GM18517 (cell line): ENCODE measurements at regions not wholly inside any gene's neighbourhood (a gene's known extent, or its start where the extent isn't known, plus 50 kb on each side); places are given as distances from the start of the nearest gene placed in this dataset.
"Not testable (repeated sequence)": the region's sequence is repeated elsewhere in the genome, so short reads cannot be mapped to it uniquely, and the experiment has no call there.

Experiments used
- ATAC-seq: cut with Tn5 transposase; IDR thresholded peaks from one replicate; pipeline ENCODE4 v1.9.1; 2021; ENCODE audit warnings: mild to moderate bottlenecking, moderate library complexity; ENCODE audit not compliant: unreplicated experiment

- no peak for ATAC-seq
These were observed 119.6 kb upstream of the BANK1 start for GRCh38 chr4:101670897-101671296.

DNA sequence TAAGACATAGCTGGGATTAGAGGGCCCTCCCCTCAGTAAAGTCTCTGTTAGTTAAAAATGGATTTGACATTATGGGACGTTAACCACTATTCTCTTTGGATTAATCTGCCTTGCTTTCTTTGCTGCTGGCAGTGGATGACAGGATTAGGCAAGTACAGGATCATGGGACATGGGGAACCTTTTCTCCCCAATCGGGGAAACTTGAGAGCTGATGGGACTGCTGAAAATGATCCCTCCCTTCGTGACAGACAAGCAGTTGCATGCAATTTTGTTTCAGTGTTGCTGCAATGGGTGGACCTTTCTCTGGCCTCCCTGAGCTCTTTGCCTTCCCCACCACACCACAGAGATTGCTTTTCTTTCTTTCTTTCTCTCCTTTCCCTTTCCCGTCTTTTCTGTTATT, 120.2 kb upstream of the BANK1 start:
- no peak for ATAC-seq

- ATAC-seq: no peak
These were observed 120.7 kb upstream of the BANK1 start for GRCh38 chr4:101669832-101670188.

DNA sequence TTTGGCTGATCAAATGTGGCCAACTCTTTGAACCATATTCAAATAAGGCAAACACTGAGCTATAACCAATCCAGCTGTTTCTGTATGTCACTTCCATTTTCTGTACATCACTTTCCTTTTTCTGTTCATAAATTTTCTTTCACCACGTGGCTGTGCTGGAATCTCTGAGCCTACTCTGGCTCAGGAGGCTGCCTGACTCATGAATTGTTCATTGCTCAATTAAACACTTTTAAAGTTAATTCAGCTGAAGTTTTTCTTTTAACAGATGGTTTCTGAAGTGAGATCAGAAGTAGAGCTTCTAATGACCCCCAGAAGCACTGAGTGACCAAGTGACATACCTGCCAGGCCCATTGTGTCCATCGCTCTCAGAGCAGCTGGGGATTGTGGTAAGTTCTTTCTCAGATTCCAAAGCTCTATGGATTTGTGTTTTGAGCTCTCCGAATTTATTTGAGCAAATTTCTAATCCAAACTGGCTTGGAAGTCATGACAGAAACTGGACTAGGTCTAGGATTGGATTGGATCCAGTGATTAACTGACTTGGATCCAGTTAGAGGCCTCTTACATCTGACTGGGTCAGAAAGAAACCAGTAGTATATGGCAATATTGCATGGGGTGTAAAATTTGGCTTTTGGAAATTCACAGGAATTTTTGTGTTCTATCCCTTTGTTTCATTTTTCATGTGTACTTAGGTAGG, 121.2 kb upstream of the BANK1 start:
- ATAC-seq: no peak

DNA sequence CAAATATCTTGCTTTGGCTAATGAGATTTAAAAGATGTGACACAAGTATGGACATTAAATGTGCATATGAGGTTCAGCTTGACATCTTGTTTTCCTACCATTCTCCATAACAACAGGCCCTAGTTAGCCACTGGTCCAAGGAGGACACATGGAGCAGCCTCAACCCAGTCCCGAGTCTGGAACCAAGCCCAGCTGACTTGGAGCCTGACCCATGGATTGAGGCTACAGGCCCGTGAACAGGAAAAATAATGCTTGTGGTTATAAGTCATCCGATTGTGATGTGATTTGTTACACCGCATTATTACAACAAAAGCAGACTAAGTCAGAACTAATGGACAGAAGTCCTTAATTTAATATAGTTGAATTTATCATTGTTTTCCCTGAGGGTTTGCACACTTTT, 123.2 kb upstream of the BANK1 start:
- no peak for ATAC-seq

DNA sequence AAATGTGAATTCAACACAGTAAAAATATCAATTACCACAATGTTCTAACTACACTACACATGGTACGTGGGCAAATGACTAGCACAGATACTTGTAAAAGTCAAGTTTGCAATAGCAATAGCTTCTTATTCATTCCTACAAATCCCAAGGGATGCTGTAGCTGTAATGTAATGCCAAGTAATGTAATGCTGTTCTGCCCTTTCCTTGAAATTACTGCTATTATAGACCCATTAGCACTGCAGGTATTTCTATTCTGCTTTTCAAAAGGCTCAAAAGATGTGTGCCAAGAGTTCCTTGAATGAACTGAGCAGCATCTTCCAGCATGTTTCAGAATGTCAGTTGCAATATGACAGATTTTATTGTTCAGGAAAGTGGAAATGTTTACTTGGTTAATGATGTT, 129.9 kb upstream of the BANK1 start:
- no peak for ATAC-seq

GRCh38 chr4:101655857-101656256, 134.7 kb upstream of the BANK1 start:
- no peak for ATAC-seq

- ATAC-seq: no peak
These were observed 135.5 kb upstream of the BANK1 start for GRCh38 chr4:101655005-101655404.

GRCh38 chr4:101651778-101652177, 138.8 kb upstream of the BANK1 start:
- ATAC-seq: no peak

DNA sequence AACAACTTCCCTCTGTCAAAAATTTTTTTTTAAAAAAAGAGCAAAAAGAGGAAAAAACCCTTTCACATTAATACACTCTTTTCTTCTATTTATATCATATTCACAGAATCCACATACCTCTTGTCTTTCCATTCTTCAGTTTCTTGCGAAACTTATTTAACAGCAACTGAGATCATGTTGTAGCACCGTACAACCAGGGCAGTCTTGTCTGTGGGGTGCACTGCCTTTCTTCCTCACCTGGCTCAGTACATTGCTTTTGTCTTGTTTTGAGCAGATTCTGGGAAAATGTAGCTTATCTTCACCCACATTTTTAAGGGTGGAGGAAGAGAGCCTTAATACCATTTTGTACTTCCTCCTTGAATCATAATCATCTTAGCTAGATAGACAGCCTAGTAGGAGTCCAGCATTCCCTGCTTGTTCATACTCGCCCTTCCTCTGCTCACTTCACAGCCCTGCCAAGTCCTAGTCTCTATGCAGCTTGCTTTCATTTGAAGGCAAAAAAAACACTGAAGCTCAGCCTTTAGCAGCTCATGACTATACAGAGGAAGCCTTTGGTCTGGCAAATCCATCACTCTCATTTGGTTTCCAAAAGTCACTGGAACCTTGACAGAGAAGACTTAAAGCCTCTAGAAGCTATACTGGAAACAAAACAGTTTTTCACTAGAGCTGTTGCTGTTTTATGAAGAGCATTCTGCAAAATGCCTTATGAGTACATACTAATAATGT, 140.6 kb upstream of the BANK1 start:
- no peak for ATAC-seq

DNA sequence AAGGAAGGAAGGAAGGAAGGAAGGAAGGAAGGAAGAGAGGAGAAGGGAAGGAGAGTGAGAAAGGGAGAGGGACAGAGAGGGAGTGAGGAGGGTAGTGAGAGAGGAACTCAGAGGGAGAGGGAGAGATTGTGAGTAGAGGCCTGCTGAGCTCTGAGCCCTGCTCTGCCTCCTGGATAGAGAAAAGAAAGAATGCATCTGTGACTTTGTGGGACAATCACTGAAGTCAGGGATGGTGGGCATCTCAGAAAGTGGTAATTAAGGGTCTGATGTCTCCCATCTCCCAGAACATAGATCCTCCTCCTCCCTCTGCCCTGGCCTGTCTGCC, 142.9 kb upstream of the BANK1 start:
- no peak for ATAC-seq

- ATAC-seq: no peak
These were observed 146.0 kb upstream of the BANK1 start for GRCh38 chr4:101644516-101644915.

- ATAC-seq: no peak
These were observed 147.2 kb upstream of the BANK1 start for GRCh38 chr4:101643186-101643837.

GRCh38 chr4:101632766-101633165, 157.8 kb upstream of the BANK1 start:
- ATAC-seq: not testable (repeated sequence)

DNA sequence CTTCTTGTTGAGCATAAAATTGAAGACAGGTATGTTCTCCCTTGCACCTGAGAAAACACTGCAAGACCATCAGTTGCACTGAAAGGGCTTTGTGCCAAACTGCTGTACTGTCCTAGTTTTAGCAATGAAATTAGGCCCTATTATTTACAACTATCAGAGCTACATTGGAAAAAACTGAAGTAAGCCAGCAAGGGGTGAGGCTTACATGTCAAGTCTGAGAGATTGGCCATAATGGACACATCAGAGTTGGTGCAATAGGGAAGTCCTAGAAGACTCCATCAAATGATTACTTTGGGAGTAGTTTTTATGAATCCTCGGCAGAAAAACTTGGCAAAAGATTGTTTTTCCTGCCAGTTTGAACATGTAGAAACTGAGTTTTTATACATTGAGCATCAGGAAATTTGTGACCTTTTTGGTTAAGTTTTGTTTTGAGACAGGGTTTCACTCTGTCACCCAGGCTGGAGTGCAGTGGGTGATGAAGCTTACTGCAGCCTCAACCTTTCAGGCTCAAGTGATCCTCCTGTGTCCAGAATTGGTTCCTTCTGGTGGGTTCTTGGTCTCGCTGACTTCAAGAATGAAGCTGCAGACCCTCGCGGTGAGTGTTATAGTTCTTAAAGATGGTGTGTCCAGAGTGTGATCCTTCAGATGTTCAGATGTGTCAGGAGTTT, 160.1 kb upstream of the BANK1 start:
- no peak for ATAC-seq

DNA sequence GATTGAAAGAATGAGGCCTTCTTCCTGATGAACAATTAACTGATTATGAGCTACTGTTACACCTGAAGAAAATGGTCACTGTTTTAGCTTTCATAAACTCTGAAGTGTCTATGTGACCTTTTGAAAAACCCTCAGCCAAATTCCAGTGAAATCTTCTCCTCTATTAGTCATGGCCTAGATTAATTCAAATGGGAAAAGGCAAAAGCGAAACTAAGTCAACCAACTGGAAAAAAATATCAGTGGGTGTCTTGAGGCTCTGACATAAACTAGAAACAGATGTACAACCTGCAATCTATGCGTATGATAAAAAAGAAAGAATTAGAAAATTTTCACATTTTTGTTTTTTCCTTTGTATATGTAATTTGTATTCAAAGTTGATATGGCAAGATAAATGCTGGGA, 169.4 kb upstream of the BANK1 start:
- no peak for ATAC-seq

DNA sequence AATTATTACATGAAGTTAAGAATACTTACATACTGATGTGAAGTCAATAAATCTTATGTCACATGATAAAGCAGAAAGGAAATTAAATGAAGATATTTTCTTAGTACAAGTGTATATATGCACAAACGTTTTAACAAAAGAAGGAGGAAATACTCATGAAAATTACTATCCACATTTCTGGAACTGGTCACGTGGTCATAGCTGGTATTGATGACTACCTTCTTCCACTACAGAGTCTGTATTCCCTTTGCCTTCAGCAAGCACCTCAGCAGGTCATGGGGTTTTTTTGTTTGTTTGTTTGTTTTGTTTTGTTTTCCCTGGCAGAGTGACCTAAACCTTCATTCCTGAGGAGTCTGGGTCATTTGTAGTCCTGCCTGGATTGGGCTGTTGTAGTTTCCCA, 174.9 kb upstream of the BANK1 start:
- ATAC-seq: no peak

DNA sequence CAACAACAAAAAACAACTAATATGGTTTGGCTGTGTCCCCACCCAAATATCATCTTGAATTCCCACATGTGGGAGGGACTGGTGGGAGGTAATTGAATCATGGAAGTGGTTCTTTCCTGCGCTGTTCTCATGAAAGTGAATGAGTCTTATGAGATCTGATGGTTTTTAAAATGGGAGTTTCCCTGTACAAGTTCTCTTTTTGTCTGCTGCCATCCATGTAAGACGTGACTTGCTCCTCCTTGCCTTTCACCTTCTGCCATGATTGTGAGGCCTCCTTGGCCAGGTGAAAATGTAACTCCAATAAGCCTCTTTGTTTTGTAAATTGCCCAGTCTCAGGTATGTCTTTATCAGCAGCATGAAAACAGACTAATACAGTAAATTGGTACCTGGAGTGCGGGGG, 183.5 kb upstream of the BANK1 start:
- ATAC-seq: not testable (repeated sequence)

- ATAC-seq: no peak
These were observed 185.6 kb upstream of the BANK1 start for GRCh38 chr4:101604976-101605375.

GRCh38 chr4:101600287-101600686, 190.2 kb upstream of the BANK1 start:
- no peak for ATAC-seq

- no peak for ATAC-seq
These were observed 190.9 kb upstream of the BANK1 start for GRCh38 chr4:101599620-101600019.
